Vagina (tissue), 2 donors: ENCODE measurements at regions not wholly inside any gene's neighbourhood (a gene's known extent, or its start where the extent isn't known, plus 50 kb on each side); places are given as distances from the start of the nearest gene placed in this dataset.

Source experiments
- DNase-seq, 2 donors: peaks; one replicate each; pipeline ENCODE4 v3.0.0-alpha.2; 2017; ENCODE audit errors: extremely low spot score in 2 of 2
- H3K27ac ChIP-seq: fragments of 200-600 bp; sonication (generic); one replicate; pipeline ENCODE4 v1.5.1; 2019
- H3K27me3 ChIP-seq: fragments of 200-600 bp; sonication (generic); one replicate; pipeline ENCODE4 v1.5.1; 2019
- H3K36me3 ChIP-seq, 2 donors: fragments of 200-600 bp; sonication (generic); one replicate each; pipeline ENCODE4 v1.5.1; 2017 to 2019
- H3K4me1 ChIP-seq: fragments of 200-600 bp; sonication (generic); one replicate; pipeline ENCODE4 v1.5.1; 2019
- H3K4me3 ChIP-seq, 2 donors: fragments of 200-600 bp; sonication (generic); 1 replicate in 1 of 2; 2 replicates in 1 of 2; pipeline ENCODE4 v1.5.1; 2016 to 2019
- H3K9me3 ChIP-seq: fragments of 200-600 bp; sonication (generic); one replicate; pipeline ENCODE4 v1.5.1; 2019
- POLR2A ChIP-seq, 2 donors: fragments of 450-650 bp; IDR thresholded peaks; one replicate each; pipeline ENCODE4 v1.6.1; 2017; ENCODE audit warnings: antibody characterized with exemption in 2 of 2, mild to moderate bottlenecking in 2 of 2, moderate library complexity in 2 of 2
- POLR2AphosphoS5 ChIP-seq, 2 donors: sonication (generic); formaldehyde crosslinking; IDR thresholded peaks; one replicate each; pipeline ENCODE4 v1.9.0; 2017; ENCODE audit warnings: antibody characterized with exemption in 2 of 2, mild to moderate bottlenecking in 2 of 2, low read depth in 1 of 2; ENCODE audit not compliant: insufficient read depth in 1 of 2
- intact Hi-C: fragments of 100-400 bp; cut with DNase I; formaldehyde crosslinking; loops from one replicate; pipeline ENCODE4 v1.15.1; 2023
- TF ChIP-seq, protein P1 (sequence below), 3 experiments: fragments of 450-650 bp in 2 of 3; fragments of 200-600 bp in 1 of 3; sonication (generic) in 1 of 3; IDR thresholded peaks; one replicate each; pipeline ENCODE4 v1.5.1; 2017 to 2019; ENCODE audit warnings: antibody characterized with exemption in 3 of 3, mild to moderate bottlenecking in 2 of 3, moderate library complexity in 2 of 3

DNA sequence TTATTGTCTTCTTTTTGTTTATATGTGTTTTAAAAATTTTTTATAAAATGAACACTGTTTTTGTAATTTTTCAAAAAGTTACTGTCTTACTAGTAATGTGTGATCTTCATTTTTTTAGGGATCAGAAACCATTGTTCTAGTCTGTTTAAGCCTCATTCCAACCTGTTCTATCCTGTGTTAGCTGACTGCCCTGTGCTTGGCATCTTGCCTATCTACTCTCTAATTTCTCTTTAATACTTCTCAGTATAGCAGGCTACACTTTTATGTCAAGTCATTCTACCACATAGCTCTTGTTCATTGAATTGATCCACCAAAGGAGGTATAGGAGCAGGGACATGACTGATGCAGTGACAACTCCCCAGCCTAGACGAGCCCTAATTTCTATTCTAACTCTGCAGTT is 70.2 kb upstream of the PLS3 start:
- Histone ChIP-seq H3K27ac (no peak overlapping the region), H3K4me3 (no peak overlapping the region), H3K4me1 (no peaks in the 10 kb centered on the region), H3K36me3 (no peaks in the 10 kb centered on the region), H3K9me3 (no peaks in the 10 kb centered on the region), H3K27me3 (no peaks in the 10 kb centered on the region)
- intact Hi-C loops: no loop called here
- TF ChIP-seq POLR2AphosphoS5 (IDR thresholded peaks at IDR 0.05; ENCODE audit: insufficient read depth in 1 of 2, low read depth in 1 of 2) (no peak), POLR2A (IDR thresholded peaks at IDR 0.05) (no peak)
- TF ChIP-seq, protein P1, sequence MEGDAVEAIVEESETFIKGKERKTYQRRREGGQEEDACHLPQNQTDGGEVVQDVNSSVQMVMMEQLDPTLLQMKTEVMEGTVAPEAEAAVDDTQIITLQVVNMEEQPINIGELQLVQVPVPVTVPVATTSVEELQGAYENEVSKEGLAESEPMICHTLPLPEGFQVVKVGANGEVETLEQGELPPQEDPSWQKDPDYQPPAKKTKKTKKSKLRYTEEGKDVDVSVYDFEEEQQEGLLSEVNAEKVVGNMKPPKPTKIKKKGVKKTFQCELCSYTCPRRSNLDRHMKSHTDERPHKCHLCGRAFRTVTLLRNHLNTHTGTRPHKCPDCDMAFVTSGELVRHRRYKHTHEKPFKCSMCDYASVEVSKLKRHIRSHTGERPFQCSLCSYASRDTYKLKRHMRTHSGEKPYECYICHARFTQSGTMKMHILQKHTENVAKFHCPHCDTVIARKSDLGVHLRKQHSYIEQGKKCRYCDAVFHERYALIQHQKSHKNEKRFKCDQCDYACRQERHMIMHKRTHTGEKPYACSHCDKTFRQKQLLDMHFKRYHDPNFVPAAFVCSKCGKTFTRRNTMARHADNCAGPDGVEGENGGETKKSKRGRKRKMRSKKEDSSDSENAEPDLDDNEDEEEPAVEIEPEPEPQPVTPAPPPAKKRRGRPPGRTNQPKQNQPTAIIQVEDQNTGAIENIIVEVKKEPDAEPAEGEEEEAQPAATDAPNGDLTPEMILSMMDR (IDR thresholded peaks at IDR 0.05): no peak
- no peak for DNase-seq

DNA sequence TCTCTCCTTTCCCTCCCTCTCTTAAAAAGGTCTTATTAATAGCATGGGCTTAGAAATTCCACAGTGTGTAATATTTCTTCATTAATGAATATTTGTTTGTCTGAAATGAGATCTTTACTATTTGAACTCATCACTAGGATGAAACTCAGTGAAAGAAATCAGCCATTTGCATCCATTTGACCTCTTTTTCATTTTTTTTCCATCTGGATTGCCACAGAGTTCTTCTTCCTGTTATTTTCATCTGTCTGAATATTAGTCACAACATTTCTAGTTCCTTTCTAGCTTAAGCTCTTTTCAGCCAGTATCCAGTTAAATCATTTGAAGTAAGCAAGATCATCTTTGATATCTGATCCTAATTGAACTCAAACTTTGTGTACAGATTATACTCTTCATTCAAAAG is 69.2 kb upstream of the PLS3 start:
- Histone ChIP-seq H3K27me3 (no peaks in the 10 kb centered on the region), H3K9me3 (no peaks in the 10 kb centered on the region), H3K27ac (no peak overlapping the region), H3K36me3 (no peaks in the 10 kb centered on the region), H3K4me1 (no peaks in the 10 kb centered on the region), H3K4me3 (no peak overlapping the region)
- TF ChIP-seq POLR2A (IDR thresholded peaks at IDR 0.05): no peak
- TF ChIP-seq, protein P1 (IDR thresholded peaks at IDR 0.05): no peak
- no peak for TF ChIP-seq POLR2AphosphoS5 (IDR thresholded peaks at IDR 0.05; ENCODE audit: insufficient read depth in 1 of 2, low read depth in 1 of 2)
- DNase-seq: no peak
- intact Hi-C loops: no loop called here

DNA sequence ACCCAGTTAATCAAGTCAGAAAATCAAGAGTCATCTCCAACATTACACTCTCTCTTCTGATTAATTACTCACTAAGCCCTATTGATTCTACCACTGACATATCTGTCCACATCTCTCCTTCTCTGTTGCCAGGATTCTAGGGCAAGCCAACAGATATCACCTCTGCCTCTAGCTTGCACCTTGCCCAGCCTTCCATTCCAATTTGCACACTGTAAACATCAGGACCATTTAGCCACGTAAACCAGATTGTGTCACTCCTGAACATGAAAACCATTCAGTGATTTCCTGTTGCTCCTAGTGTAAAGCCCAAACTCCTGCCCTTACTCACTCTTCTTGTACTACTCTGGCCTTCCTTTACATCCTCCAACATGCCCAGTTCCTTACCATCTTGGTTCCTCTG is 68.0 kb upstream of the PLS3 start:
- intact Hi-C loops: no loop called here
- TF ChIP-seq POLR2AphosphoS5 (IDR thresholded peaks at IDR 0.05; ENCODE audit: insufficient read depth in 1 of 2, low read depth in 1 of 2): no peak
- no peak for TF ChIP-seq POLR2A (IDR thresholded peaks at IDR 0.05)
- TF ChIP-seq, protein P1 (IDR thresholded peaks at IDR 0.05): no peak
- H3K9me3 ChIP-seq: no peaks in the 10 kb centered on the region
- H3K4me3 ChIP-seq: no peak overlapping the region
- no peaks in the 10 kb centered on the region for H3K4me1 ChIP-seq
- H3K27ac ChIP-seq: no peak overlapping the region
- no peaks in the 10 kb centered on the region for H3K27me3 ChIP-seq
- no peaks in the 10 kb centered on the region for H3K36me3 ChIP-seq
- no peak for DNase-seq

DNA sequence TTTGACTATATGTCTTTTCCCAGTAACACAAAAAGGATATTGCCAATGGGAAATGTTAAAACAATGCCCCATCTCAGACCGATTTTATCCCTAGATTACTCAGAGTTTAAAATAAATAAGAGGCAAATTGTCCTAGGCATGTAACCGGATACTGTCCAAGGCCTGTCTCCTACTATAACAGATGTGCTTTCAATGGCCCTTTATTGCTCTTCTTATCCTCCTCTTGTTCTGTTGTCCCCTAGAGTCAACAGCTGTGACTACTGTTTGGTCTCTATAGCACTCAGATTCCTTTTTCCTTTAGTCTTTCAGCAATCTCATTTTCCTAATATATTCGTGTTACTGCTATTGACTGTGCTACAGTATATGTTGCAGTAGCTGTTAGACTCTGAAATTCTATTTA is 66.8 kb upstream of the PLS3 start:
- intact Hi-C loops: no loop called here

DNA sequence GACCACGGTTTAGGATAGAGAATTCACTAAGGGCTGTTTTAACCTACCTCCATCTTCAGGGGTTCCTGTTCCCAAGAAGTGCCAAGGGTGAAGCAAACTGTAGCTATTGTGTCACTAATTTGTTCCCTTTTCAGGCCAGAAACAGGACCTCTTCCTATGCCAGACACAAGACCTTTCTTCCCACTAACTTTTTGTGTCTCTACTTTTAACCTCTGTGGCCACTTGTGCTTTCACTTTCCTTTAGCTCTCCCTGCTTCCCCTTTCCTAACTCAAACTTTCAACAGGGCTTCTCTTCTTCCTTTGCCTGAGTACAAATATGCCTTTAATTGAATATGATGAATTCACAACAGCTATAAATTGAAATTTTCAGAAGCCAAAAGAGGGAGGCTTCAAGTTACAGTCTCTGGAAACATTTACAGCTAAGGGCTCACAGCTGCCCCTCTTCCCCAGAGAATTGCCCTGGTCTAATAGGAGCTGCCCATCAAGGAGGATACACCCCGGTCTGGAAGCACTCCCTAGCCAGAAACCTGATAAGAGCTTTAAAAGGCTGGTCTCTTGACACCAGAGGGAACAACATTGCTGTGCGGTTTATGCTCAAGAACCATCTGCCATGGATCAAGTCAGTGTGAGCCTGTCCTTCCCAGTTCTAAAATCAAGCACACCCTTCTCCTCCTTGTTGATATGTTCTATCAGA is 61.7 kb upstream of the PLS3 start:
- TF ChIP-seq POLR2A (IDR thresholded peaks at IDR 0.05) (no peak), POLR2AphosphoS5 (IDR thresholded peaks at IDR 0.05; ENCODE audit: insufficient read depth in 1 of 2, low read depth in 1 of 2) (no peak)
- TF ChIP-seq, protein P1 (IDR thresholded peaks at IDR 0.05): no peak
- intact Hi-C loops: no loop called here
- Histone ChIP-seq H3K27me3 (no peaks in the 10 kb centered on the region), H3K4me3 (no peak overlapping the region), H3K4me1 (no peaks in the 10 kb centered on the region), H3K36me3 (no peaks in the 10 kb centered on the region), H3K27ac (no peak overlapping the region), H3K9me3 (no peaks in the 10 kb centered on the region)
- DNase-seq: no peak

More for the DNA sequence above, 66.8 kb upstream of the PLS3 start:
- H3K27ac ChIP-seq: no peak overlapping the region
- H3K27me3 ChIP-seq: no peaks in the 10 kb centered on the region
- H3K9me3 ChIP-seq: no peaks in the 10 kb centered on the region
- H3K4me3 ChIP-seq: no peak overlapping the region
- TF ChIP-seq POLR2A (IDR thresholded peaks at IDR 0.05) (no peak), POLR2AphosphoS5 (IDR thresholded peaks at IDR 0.05; ENCODE audit: insufficient read depth in 1 of 2, low read depth in 1 of 2) (no peak)
- TF ChIP-seq, protein P1 (IDR thresholded peaks at IDR 0.05): no peak
- H3K36me3 ChIP-seq: no peaks in the 10 kb centered on the region
- no peak for DNase-seq
- H3K4me1 ChIP-seq: no peaks in the 10 kb centered on the region
